Right lobe of liver (tissue), 6 donors: ENCODE measurements at regions not wholly inside any gene's neighbourhood (a gene's known extent, or its start where the extent isn't known, plus 50 kb on each side); places are given as distances from the start of the nearest gene placed in this dataset.

ENCODE experiments used
- ATAC-seq, 4 donors: fragments of 200-7000 bp; cut with Tn5 transposase; one replicate each; pipeline ENCODE4 v1.9.1; 2020; ENCODE audit warnings: mild to moderate bottlenecking in 4 of 4, moderate library complexity in 4 of 4
- DNase-seq, 3 donors: peaks; one replicate each; pipeline ENCODE4 v3.0.0-alpha.2; 2020
- H3K27ac ChIP-seq, 3 donors: fragments of 200-600 bp; one replicate each; pipeline ENCODE4 v1.8.0; 2022
- H3K27me3 ChIP-seq, 2 donors: fragments of 200-600 bp; one replicate each; pipeline ENCODE4 v1.8.0; 2022
- H3K36me3 ChIP-seq, 4 donors: fragments of 200-600 bp; sonication (generic) in 1 of 4; one replicate each; pipeline versions ENCODE4 v1.5.1 to v1.8.0; 2017 to 2022; ENCODE audit warnings: control low read depth in 1 of 4
- H3K4me1 ChIP-seq, 4 donors: fragments of 200-600 bp; sonication (generic) in 1 of 4; one replicate each; pipeline versions ENCODE4 v1.5.1 to v1.8.0; 2017 to 2022; ENCODE audit warnings: control low read depth in 1 of 4
- H3K4me3 ChIP-seq, 3 donors: fragments of 200-600 bp; one replicate each; pipeline ENCODE4 v1.8.0; 2022
- H3K9me3 ChIP-seq, 4 donors: fragments of 200-600 bp; sonication (generic) in 1 of 4; one replicate each; pipeline versions ENCODE4 v1.5.1 to v1.8.0; 2017 to 2022; ENCODE audit warnings: control low read depth in 1 of 4
- POLR2A ChIP-seq: fragments of 450-650 bp; IDR thresholded peaks from one replicate; pipeline ENCODE4 v1.6.1; 2017; ENCODE audit warnings: antibody characterized with exemption, mild to moderate bottlenecking
- WGBS: methylation state at CpG from one replicate; pipeline ENCODE4 v1.1.6; 2018; ENCODE audit warnings: low coverage, low lambda C conversion rate; ENCODE audit not compliant: insufficient coverage; ENCODE audit errors: missing lambda C conversion rate; 5-methylcytosine and 5-hydroxymethylcytosine counted together
- intact Hi-C, 2 donors: fragments of 100-400 bp; cut with DNase I; formaldehyde crosslinking; loops; one replicate each; pipeline versions ENCODE4 v1.11.2 to v1.14.1; 2022
- TF ChIP-seq, protein P1 (sequence below), 4 donors: fragments of 200-600 bp in 3 of 4; fragments of 450-650 bp in 1 of 4; IDR thresholded peaks; one replicate each; pipeline versions ENCODE4 v1.5.1 to v1.8.0; 2016 to 2022; ENCODE audit warnings: antibody characterized with exemption in 4 of 4, mild to moderate bottlenecking in 2 of 4
- donor health status: DM: no; HTN: yes; CAD: no.
- donor health status: DM: no; HTN: no; CAD: no.
- donor health status: DM: no; HTN: no; CAD: no.
- donor health status: DM: no; HTN: yes; CAD: no.
- donor health status: DM: no; HTN: yes; CAD: no.

GRCh38 chr9:105148328-105149006, 96.0 kb upstream of the SLC44A1 start:
- no peaks in the 10 kb centered on the region for H3K9me3 ChIP-seq
- WGBS, result 20% methylated on average over 1 of the region's 1 CpG
- intact Hi-C loops, result loop anchor here in 1 of 2 donors (10.0 kb wide), 1 partner anchor 154 kb away; no protein-coding TSS in a partner anchor
- no peak overlapping the region for H3K27ac ChIP-seq
- no peak for DNase-seq
- no peak for ATAC-seq
- H3K4me1 ChIP-seq, result no peaks in the 10 kb centered on the region
- H3K4me3 ChIP-seq, result no peak overlapping the region
- no peaks in the 10 kb centered on the region for H3K27me3 ChIP-seq
- no peak for TF ChIP-seq POLR2A
- TF ChIP-seq, protein P1, sequence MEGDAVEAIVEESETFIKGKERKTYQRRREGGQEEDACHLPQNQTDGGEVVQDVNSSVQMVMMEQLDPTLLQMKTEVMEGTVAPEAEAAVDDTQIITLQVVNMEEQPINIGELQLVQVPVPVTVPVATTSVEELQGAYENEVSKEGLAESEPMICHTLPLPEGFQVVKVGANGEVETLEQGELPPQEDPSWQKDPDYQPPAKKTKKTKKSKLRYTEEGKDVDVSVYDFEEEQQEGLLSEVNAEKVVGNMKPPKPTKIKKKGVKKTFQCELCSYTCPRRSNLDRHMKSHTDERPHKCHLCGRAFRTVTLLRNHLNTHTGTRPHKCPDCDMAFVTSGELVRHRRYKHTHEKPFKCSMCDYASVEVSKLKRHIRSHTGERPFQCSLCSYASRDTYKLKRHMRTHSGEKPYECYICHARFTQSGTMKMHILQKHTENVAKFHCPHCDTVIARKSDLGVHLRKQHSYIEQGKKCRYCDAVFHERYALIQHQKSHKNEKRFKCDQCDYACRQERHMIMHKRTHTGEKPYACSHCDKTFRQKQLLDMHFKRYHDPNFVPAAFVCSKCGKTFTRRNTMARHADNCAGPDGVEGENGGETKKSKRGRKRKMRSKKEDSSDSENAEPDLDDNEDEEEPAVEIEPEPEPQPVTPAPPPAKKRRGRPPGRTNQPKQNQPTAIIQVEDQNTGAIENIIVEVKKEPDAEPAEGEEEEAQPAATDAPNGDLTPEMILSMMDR (IDR thresholded peaks at IDR 0.05), result no peak
- no peaks in the 10 kb centered on the region for H3K36me3 ChIP-seq

DNA sequence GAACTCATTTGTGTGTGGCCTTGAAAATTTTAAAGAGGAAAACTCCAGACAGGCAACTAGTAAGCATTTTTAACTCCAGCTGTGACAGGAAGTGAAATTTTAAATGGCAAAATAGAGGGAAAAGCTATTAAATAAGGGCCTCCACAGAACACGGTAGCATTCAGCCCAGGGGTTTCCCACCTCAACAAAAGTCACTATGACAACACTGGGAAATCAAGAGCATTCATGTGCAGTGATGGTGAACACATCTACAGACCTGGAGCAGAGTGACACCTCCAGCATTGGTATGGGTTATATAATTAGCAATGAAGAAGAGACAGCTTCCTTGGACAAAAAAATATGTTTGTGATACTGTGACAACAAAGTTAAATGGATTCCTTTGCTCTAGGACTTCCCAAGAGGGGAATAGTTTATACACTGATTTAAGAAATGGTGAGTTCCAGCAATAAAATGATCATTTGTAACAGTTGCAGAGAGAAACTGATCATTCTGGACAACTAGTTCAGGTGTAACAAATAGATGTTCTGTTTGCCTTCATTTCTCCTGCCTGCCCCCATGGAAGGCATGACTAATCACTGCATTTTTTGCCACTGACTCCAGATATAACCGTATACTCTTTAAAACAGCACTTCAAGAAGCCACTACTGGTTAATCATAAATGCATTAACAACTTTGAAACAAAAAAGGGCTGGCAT, 93.3 kb upstream of the SLC44A1 start:
- H3K27me3 ChIP-seq, result no peaks in the 10 kb centered on the region
- H3K4me3 ChIP-seq, result no peak overlapping the region
- 41% methylated on average over 2 of the region's 2 CpGs for WGBS
- DNase-seq (no peak), ATAC-seq (peak in 1 of 4 donors; percentile 16)
- H3K27ac ChIP-seq, result no peak overlapping the region
- H3K4me1 ChIP-seq, result no peaks in the 10 kb centered on the region
- intact Hi-C loops, result loop anchor here (10.0 kb wide), 2 partner anchors 216 to 286 kb away; no protein-coding TSS in a partner anchor
- H3K9me3 ChIP-seq, result no peaks in the 10 kb centered on the region
- TF ChIP-seq POLR2A, result no peak
- TF ChIP-seq, protein P1 (IDR thresholded peaks at IDR 0.05), result no peak
- no peaks in the 10 kb centered on the region for H3K36me3 ChIP-seq

GRCh38 chr9:105151686-105151995, 92.8 kb upstream of the SLC44A1 start:
- TF ChIP-seq, protein P1 (IDR thresholded peaks at IDR 0.05), result no peak
- no peak for TF ChIP-seq POLR2A
- no peaks in the 10 kb centered on the region for H3K4me1 ChIP-seq
- H3K36me3 ChIP-seq, result no peaks in the 10 kb centered on the region
- H3K9me3 ChIP-seq, result no peaks in the 10 kb centered on the region
- H3K27me3 ChIP-seq, result no peaks in the 10 kb centered on the region
- intact Hi-C loops, result loop anchor here (10.0 kb wide), 2 partner anchors 217 to 287 kb away; no protein-coding TSS in a partner anchor
- ATAC-seq (no peak), DNase-seq (no peak)
- no peak overlapping the region for H3K27ac ChIP-seq
- no peak overlapping the region for H3K4me3 ChIP-seq
- 74% methylated on average over 3 of the region's 3 CpGs for WGBS

DNA sequence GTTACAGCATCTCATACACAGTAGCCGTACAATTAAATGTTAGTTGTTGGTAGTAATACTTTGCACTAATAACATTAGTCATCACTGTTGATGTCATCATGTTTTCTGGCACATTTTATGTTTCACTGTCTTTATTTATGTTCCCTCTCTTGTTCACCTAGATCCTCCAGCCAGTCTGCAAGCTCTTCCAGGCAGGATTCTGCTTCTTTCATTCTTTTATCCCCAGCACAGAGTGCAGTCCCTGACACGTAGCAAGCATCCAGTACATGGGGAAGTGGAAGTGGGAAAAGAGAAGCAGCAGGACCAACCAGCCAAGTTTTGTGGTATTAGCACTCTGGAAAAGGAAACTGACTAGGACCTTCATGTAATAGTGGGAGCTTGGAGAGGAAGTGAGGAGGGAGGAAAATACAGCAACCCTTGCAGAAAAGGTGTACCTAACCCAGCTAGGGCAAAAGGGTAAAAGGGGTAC, 89.7 kb upstream of the SLC44A1 start:
- 73% methylated on average over 2 of the region's 2 CpGs for WGBS
- H3K27me3 ChIP-seq, result no peaks in the 10 kb centered on the region
- intact Hi-C loops, result loop anchor here (5.0 to 10.0 kb wide), 3 partner anchors 220 to 290 kb away; no protein-coding TSS in a partner anchor
- no peak for DNase-seq
- no peaks in the 10 kb centered on the region for H3K4me1 ChIP-seq
- peak; percentile 33 to 63 (median 50) for ATAC-seq
- TF ChIP-seq POLR2A, result no peak
- TF ChIP-seq, protein P1 (IDR thresholded peaks at IDR 0.05), result no peak
- H3K27ac ChIP-seq, result no peak overlapping the region
- no peak overlapping the region for H3K4me3 ChIP-seq
- H3K36me3 ChIP-seq, result no peaks in the 10 kb centered on the region
- no peaks in the 10 kb centered on the region for H3K9me3 ChIP-seq
